ENCODE measurements at regions not wholly inside any gene's neighbourhood (a gene's known extent, or its start where the extent isn't known, plus 50 kb on each side); places are given as distances from the start of the nearest gene placed in this dataset.

DNA sequence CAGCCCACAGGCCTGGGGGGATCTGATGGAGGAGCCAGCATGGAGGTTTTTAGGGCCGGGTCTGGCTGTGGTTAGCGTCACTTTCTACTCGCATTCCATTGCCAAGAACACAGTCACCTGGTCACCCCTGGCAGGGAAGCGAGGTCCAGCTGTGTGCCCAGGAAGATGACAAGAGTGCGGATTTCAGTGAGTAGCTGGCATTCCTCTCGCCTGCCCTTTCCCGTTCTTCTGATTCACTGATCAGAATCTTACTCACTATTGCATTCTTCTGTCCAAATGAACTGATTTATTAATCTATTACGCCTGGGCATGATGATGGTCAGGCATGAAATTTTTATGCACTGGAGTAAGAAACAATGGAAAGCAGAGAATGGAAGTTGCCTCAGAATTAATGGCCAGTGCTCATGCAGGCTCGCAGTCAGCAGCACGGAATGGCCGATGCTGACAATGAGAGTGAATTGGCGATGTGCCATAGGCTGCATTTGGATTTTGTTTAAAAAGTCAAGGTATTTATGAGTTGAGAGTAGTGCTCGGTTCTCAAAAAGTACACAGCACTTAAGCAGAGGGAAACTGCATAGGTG is 76.4 kb upstream of the MGAT5 start:
- DNase-seq (ENCODE audit: low read depth): peak; percentile 38

GRCh38 chr2:134178138-134178877 is 75.6 kb upstream of the MGAT5 start:
- DNase-seq (ENCODE audit: low read depth): peak; percentile 60

GRCh38 chr2:134181219-134181618 is 72.7 kb upstream of the MGAT5 start:
- DNase-seq (ENCODE audit: low read depth): no peak

GRCh38 chr2:134183679-134184078 is 70.2 kb upstream of the MGAT5 start:
- no peak for DNase-seq (ENCODE audit: low read depth)

DNA sequence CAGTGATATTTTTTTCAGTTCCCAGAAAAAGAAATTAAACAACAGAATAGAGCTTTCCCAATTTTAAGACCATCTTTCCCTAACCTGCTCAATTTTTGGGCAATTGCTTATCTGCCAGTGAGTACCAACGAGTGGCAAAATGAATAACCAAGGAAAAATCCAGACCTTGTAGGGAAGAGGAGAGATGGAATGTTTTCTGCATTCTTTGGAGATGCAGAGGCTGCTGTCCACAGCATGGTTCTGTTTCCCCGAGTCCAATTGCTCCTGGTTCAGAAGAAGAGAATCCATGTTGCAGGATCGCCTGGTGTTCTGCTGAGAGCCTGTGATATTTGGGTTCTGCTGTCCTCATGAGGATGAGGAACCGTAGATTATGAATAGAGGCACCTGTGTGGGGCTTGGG is 68.2 kb upstream of the MGAT5 start:
- no peak for DNase-seq (ENCODE audit: low read depth)

GRCh38 chr2:134189009-134189720 is 64.7 kb upstream of the MGAT5 start:
- DNase-seq (ENCODE audit: low read depth): peak; percentile 75

GRCh38 chr2:134190062-134190806 is 63.6 kb upstream of the MGAT5 start:
- DNase-seq (ENCODE audit: low read depth): peak; percentile 14

DNA sequence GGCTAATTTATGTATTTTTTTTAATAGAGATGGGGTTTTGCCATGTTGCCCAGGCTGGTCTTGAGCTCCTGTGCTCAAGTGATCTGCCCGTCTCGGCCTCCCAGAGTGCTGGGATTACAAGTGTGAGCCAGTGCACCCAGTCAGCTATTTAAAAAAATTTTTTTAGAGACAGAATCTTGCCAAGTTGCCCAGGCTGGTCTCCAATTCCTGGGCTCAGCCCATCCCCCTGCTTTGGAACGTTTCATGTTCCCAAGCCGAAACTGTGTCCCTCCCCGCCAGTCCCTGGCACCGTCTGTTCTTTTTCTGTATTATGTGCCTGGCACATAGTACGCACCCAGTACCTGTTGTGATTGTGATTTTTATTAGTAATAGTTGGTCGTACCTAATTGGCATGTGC is 63.1 kb upstream of the MGAT5 start:
- DNase-seq (ENCODE audit: low read depth): no peak

DNA sequence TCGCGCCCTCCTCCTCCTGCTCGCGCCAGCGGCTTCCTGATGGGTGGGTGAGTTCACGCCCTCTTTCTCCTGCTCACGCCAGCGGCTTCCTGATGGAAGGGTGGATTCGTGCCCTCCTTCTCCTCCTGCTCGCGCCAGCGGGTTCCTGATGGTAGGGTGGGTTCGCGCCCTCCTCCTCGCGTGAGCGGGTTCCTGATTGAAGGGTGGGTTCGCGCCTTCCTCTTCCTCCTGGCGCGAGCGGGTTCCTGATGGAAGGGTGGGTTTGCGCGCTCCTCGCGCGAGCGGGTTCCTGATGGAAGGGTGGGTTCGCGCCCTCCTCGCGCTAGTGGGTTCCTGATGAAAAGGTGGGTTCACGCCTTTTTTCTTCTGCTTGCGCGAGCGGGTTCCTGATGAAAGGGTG is 62.0 kb upstream of the MGAT5 start:
- DNase-seq (ENCODE audit: low read depth): no peak

- peak; percentile 66 for DNase-seq (ENCODE audit: low read depth)
Measured at GRCh38 chr2:134193006-134193405, 60.9 kb upstream of the MGAT5 start.

GRCh38 chr2:134194519-134194918 is 59.4 kb upstream of the MGAT5 start:
- DNase-seq (ENCODE audit: low read depth): no peak

- peak; percentile 26 for DNase-seq (ENCODE audit: low read depth)
Measured at GRCh38 chr2:134195341-134195740, 58.5 kb upstream of the MGAT5 start.

GRCh38 chr2:134197445-134197844 is 56.4 kb upstream of the MGAT5 start:
- DNase-seq (ENCODE audit: low read depth): no peak

DNA sequence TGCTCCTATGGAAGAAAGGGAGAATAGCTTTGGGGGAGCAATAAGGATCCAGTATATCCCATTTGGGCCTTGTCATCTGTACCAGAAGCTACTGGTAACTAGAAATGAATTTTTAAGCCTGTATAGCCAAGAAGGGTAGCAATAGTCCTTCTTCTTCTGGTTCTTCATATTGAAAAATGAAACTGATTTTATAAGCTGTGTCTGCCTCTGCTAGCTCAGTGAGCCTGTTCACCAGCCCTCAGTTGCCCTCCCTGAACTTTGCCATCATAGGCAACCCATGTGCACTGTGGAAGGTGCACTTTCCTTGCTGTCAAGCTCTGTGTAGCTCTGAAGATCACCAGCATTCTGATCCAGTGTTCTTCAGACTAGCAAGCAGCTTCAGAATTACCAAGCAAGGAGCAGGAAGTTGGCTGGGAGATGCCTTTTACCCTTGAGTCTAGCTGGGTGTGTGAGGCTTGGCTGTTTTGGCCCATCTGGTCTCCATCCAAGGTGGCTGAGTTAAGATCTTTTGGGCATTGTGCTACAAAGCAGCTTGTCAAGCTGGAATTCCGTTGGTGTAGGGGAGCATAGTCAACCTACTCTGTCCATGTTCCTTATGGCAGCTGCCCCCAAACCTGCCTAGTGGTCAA is 55.8 kb upstream of the MGAT5 start:
- no peak for DNase-seq (ENCODE audit: low read depth)

- DNase-seq (ENCODE audit: low read depth): peak; percentile 59
Measured at GRCh38 chr2:134199123-134199522, 54.7 kb upstream of the MGAT5 start.

DNA sequence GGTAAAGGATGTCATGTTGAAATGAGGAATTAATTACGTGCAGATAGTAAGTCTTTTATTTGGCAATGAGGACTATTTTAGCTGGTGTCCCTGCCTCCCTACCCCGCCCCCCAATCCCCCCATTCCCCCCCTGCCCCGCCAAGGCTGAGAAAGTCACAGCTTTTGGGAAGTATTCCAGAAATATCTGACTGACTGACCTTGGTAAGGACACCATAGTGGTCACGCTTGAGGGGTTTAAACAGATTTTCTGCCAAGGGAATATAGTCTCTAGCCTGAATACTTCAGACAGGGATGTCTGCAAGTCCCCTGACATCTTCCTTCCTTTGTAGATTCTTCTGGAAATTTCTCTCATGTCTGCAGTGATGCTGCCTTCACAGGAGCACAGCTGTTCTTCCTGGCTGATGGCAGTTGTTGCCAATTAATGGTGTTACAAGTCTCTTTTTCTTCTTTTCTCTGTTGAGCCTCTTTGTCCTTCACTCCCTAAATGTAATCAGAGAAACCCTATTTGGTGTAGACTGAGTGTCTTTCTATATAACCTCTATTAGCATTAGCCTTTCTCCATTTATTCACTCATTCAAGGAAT is 53.7 kb upstream of the MGAT5 start:
- DNase-seq (ENCODE audit: low read depth): no peak

GRCh38 chr2:134201533-134201932 is 52.3 kb upstream of the MGAT5 start:
- DNase-seq (ENCODE audit: low read depth): no peak

- DNase-seq (ENCODE audit: low read depth): no peak
Measured at GRCh38 chr2:134202371-134202770, 51.5 kb upstream of the MGAT5 start.

DNA sequence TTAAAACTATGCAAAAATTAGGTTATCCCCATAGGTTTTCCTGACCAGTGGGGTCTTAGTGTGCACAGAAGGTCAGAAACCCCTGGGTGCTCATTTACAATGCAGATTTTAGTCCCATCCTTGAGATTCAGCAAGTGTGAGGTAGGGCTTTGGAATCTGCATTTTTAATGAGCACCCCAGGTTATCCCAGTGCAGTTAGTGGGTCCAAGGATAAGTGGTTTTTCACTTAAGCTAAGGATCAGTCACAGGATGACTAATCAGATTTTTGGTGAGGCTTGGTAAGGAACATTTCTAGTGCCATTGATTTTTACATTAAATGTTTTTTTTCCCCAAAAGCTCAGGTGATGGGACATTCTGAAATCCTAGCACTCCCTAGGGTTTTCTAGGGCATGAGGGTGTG is 50.7 kb upstream of the MGAT5 start:
- no peak for DNase-seq (ENCODE audit: low read depth)
